Liver (tissue), 8 donors: ENCODE measurements at regions not wholly inside any gene's neighbourhood (a gene's known extent, or its start where the extent isn't known, plus 50 kb on each side); places are given as distances from the start of the nearest gene placed in this dataset.

Source experiments
- DNase-seq: peaks from one replicate; pipeline ENCODE4 v3.0.0-alpha.2; 2017; ENCODE audit warnings: low spot score
- H3K27ac ChIP-seq, 2 donors: one replicate each; pipeline ENCODE4 v1.7.0; 2013; ENCODE audit warnings: inconsistent platforms in 2 of 2, low read length in 2 of 2, control low read depth in 1 of 2, low read depth in 1 of 2, mild to moderate bottlenecking in 1 of 2
- H3K27me3 ChIP-seq, 4 donors: one replicate each; pipeline versions ENCODE4 v1.6.1 to v1.7.0; 2013; ENCODE audit warnings: low read length in 3 of 4, inconsistent platforms in 1 of 4, mild to moderate bottlenecking in 1 of 4, moderate library complexity in 1 of 4; ENCODE audit not compliant: control insufficient read depth in 4 of 4, insufficient read depth in 4 of 4
- H3K36me3 ChIP-seq, 4 donors: one replicate each; pipeline versions ENCODE4 v1.6.1 to v1.7.0; 2013; ENCODE audit warnings: low read length in 3 of 4, mild to moderate bottlenecking in 3 of 4, low read depth in 1 of 4, moderate library complexity in 1 of 4; ENCODE audit not compliant: control insufficient read depth in 4 of 4, insufficient read depth in 3 of 4
- H3K4me1 ChIP-seq, 4 donors: one replicate each; pipeline versions ENCODE4 v1.6.1 to v1.7.0; 2013; ENCODE audit warnings: low read length in 3 of 4, mild to moderate bottlenecking in 3 of 4, moderate library complexity in 1 of 4; ENCODE audit not compliant: control insufficient read depth in 4 of 4, insufficient read depth in 4 of 4
- H3K4me3 ChIP-seq, 3 donors: one replicate each; pipeline versions ENCODE4 v1.6.1 to v1.7.0; 2013; ENCODE audit warnings: low read length in 3 of 3, control low read depth in 1 of 3, low read depth in 1 of 3, mild to moderate bottlenecking in 1 of 3
- H3K9ac ChIP-seq, 2 donors: one replicate each; pipeline ENCODE4 v1.7.0; 2013; ENCODE audit warnings: low read length in 2 of 2, mild to moderate bottlenecking in 2 of 2, moderate library complexity in 2 of 2, control low read depth in 1 of 2, low read depth in 1 of 2
- H3K9me3 ChIP-seq, 4 donors: one replicate each; pipeline versions ENCODE4 v1.6.1 to v1.7.0; 2013; ENCODE audit warnings: low read length in 3 of 4; ENCODE audit not compliant: control insufficient read depth in 4 of 4
- ATF3 ChIP-seq: IDR thresholded peaks from 2 replicates; pipeline ENCODE4 v1.6.1; 2016; ENCODE audit warnings: antibody characterized with exemption
- CTCF ChIP-seq: fragments of 150-350 bp; IDR thresholded peaks from 2 replicates; pipeline ENCODE4 v1.5.1; 2017; ENCODE audit warnings: improper control_type of control experiment, low read depth, low read length; ENCODE audit not compliant: missing input control
- EGR1 ChIP-seq, 2 donors: IDR thresholded peaks; 2 replicates each; pipeline ENCODE4 v1.6.1; 2016 to 2018; ENCODE audit warnings: antibody characterized with exemption in 2 of 2, low read depth in 2 of 2
- FOXA1 ChIP-seq: IDR thresholded peaks from 2 replicates; pipeline ENCODE4 v1.6.1; 2016; ENCODE audit warnings: antibody characterized with exemption
- FOXA2 ChIP-seq: IDR thresholded peaks from 2 replicates; pipeline ENCODE4 v1.6.1; 2016; ENCODE audit warnings: antibody characterized with exemption
- GABPA ChIP-seq, 2 donors: IDR thresholded peaks in 1 of 2; conservative IDR thresholded peaks in 1 of 2; 2 replicates each; pipeline ENCODE4 v1.6.1; 2016; ENCODE audit warnings: antibody characterized with exemption in 2 of 2, mild to moderate bottlenecking in 1 of 2, moderate library complexity in 1 of 2
- HNF4A ChIP-seq, 2 donors: conservative IDR thresholded peaks; 2 replicates each; pipeline ENCODE4 v1.6.1; 2016; ENCODE audit warnings: antibody characterized with exemption in 2 of 2, mild to moderate bottlenecking in 2 of 2
- HNF4G ChIP-seq: IDR thresholded peaks from 2 replicates; pipeline ENCODE4 v1.6.1; 2016; ENCODE audit warnings: antibody characterized with exemption
- JUND ChIP-seq, 2 donors: IDR thresholded peaks; 2 replicates each; pipeline ENCODE4 v1.6.1; 2016; ENCODE audit warnings: antibody characterized with exemption in 2 of 2
- MAX ChIP-seq: IDR thresholded peaks from 2 replicates; pipeline ENCODE4 v1.6.1; 2016; ENCODE audit warnings: antibody characterized with exemption
- NR2F2 ChIP-seq: IDR thresholded peaks from 2 replicates; pipeline ENCODE4 v1.6.1; 2016; ENCODE audit warnings: antibody characterized with exemption
- RAD21 ChIP-seq, 2 donors: IDR thresholded peaks; 2 replicates each; pipeline ENCODE4 v1.6.1; 2016; ENCODE audit warnings: antibody characterized with exemption in 2 of 2, mild to moderate bottlenecking in 2 of 2
- REST ChIP-seq: IDR thresholded peaks from 2 replicates; pipeline ENCODE4 v1.6.1; 2016; ENCODE audit warnings: antibody characterized with exemption, mild to moderate bottlenecking
- RXRA ChIP-seq, 2 donors: IDR thresholded peaks; 2 replicates each; pipeline ENCODE4 v1.6.1; 2017 to 2018; ENCODE audit warnings: antibody characterized with exemption in 2 of 2, mild to moderate bottlenecking in 1 of 2
- SP1 ChIP-seq: IDR thresholded peaks from 2 replicates; pipeline ENCODE4 v1.6.1; 2018; ENCODE audit warnings: antibody characterized with exemption, mild to moderate bottlenecking
- TAF1 ChIP-seq: conservative IDR thresholded peaks from 2 replicates; pipeline ENCODE4 v1.6.1; 2016; ENCODE audit warnings: antibody characterized with exemption, mild to moderate bottlenecking
- YY1 ChIP-seq: IDR thresholded peaks from 2 replicates; pipeline ENCODE4 v1.6.1; 2016; ENCODE audit warnings: antibody characterized with exemption, mild to moderate bottlenecking
- ZBTB33 ChIP-seq: IDR thresholded peaks from 2 replicates; pipeline ENCODE4 v1.6.1; 2016; ENCODE audit warnings: antibody characterized with exemption
- WGBS: extraction: QIAGEN DNeasy Blood & Tissue Kit; methylation state at CpG from one replicate; pipeline ENCODE4 v1.1.7; 2013; 5-methylcytosine and 5-hydroxymethylcytosine counted together
- donor health status: healthy.
- donor health status: healthy.
- donor health status: healthy.
- donor health status: healthy.
- donor health status: healthy.

- H3K9me3 ChIP-seq: no peaks in the 10 kb centered on the region
- 66% methylated on average over 4 of the region's 4 CpGs for WGBS
- DNase-seq: no peak
- H3K27me3 ChIP-seq: no peaks in the 10 kb centered on the region
- TF ChIP-seq CTCF (no peak), HNF4G (no peak)
- no peak overlapping the region for H3K27ac ChIP-seq
- no peak overlapping the region for H3K9ac ChIP-seq
- H3K4me1 ChIP-seq: peaks cover 0 to 3% (median under 1%) of the 10 kb centered on the region in 4 donors
- H3K4me3 ChIP-seq: no peak overlapping the region
- H3K36me3 ChIP-seq: no peaks in the 10 kb centered on the region
Measured at GRCh38 chr11:90764691-90765090, 541.8 kb upstream of the CHORDC1 start.

GRCh38 chr11:90757849-90758494 is 535.1 kb upstream of the CHORDC1 start:
- TF ChIP-seq RAD21 (IDR thresholded peaks at IDR 0.05) (no peak), MAX (peak; percentile 44), ATF3 (no peak), FOXA1 (peak; percentile 64), JUND (IDR thresholded peaks at IDR 0.05) (no peak), TAF1 (no peak), FOXA2 (peak; percentile 88), SP1 (no peak), REST (no peak), YY1 (no peak), CTCF (no peak), HNF4G (no peak), RXRA (IDR thresholded peaks at IDR 0.05) (peak in 1 of 2 donors; percentile 42), EGR1 (IDR thresholded peaks at IDR 0.05; ENCODE audit: low read depth in 2 of 2) (no peak), GABPA (IDR thresholded peaks at IDR 0.05 in 1 of 2, conservative IDR thresholded peaks at IDR 0.05 in 1 of 2) (no peak), NR2F2 (no peak), HNF4A (conservative IDR thresholded peaks at IDR 0.05) (peak in 1 of 2 donors; percentile 43), ZBTB33 (peak; percentile 16)
- Histone ChIP-seq H3K27me3 (no peaks in the 10 kb centered on the region), H3K27ac (no peak overlapping the region), H3K36me3 (no peaks in the 10 kb centered on the region), H3K4me1 (peaks cover 0 to 9% (median 3%) of the 10 kb centered on the region in 4 donors), H3K9ac (no peak overlapping the region), H3K9me3 (no peaks in the 10 kb centered on the region), H3K4me3 (no peak overlapping the region)
- DNase-seq: no peak
- WGBS: 33% methylated on average over 4 of the region's 4 CpGs
